HG03280 (cell line): ENCODE measurements at regions not wholly inside any gene's neighbourhood (a gene's known extent, or its start where the extent isn't known, plus 50 kb on each side); places are given as distances from the start of the nearest gene placed in this dataset.

Experiments
- ATAC-seq: cut with Tn5 transposase; IDR thresholded peaks from one replicate; pipeline ENCODE4 v1.9.1; 2021; ENCODE audit warnings: mild to moderate bottlenecking, moderate library complexity; ENCODE audit not compliant: unreplicated experiment

GRCh38 chr6:110538416-110539160 is 62.2 kb upstream of the SLC22A16 start:
- no peak for ATAC-seq

DNA sequence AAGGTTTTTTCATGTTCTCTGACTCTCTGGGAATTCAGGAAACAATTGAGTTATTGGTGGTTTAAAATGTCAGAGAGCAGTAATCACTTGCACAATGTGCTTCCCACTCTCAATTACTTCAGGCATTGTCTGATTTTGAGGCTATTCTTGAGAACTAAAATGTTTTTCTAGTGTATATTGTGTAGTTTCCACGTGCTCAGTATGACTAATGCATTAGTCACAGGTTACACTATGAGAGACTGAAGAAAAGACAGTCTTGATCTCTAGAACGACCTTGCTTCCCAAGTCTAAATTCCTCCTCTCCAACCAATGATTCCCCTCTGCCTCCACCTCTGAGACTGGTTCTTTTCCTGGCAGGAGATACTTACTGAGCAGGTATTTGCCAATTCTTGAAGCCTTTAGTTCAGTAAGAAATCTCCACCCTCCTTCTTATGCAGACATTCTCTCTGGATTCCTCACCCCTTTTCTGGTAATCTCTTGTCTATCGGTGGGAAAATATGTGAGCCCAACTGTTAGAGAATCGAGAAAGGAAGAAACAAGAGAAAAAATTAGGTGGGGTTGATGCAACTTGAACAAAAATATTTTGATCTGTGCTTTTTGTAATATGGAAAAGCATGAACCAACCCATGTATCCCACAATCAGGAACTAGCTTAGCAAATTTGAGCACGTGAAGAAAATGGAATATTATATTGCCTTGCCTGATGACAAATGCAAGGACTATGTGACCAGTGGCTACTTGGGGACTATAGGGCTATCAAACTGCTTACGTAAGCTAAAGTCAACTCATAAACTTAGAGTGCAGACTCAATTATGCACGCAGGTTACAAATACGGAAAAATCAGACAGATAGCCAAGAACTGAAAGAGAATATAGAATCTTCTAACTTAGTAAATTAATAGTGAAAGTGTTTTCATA is 61.1 kb upstream of the SLC22A16 start:
- ATAC-seq: no peak

- no peak for ATAC-seq
These were observed 58.5 kb upstream of the SLC22A16 start for GRCh38 chr6:110534731-110535492.

- ATAC-seq: no peak
These were observed 56.0 kb upstream of the SLC22A16 start for GRCh38 chr6:110532431-110532830.

- no peak for ATAC-seq
These were observed 54.3 kb upstream of the SLC22A16 start for GRCh38 chr6:110530671-110531070.

DNA sequence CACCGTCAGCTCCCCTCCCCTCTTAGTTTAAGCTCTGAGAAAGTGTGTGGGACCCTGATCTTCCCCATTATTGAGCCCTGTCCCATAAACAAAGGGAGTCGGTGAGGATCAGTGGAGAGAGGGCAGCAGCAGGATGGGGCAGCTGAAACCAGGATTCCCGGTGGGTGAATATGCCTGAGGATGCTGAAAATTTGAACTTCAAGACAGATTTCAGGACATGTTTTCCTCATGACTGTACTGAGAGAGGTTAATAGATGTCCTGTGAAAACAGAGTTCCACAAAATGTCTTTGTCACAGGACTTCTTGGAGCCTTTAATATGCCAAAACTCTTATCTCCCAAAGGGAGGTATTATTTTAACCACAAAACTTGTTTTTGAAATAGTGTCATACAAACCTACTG is 53.5 kb upstream of the SLC22A16 start:
- no peak for ATAC-seq

GRCh38 chr6:110529355-110529754 is 52.9 kb upstream of the SLC22A16 start:
- ATAC-seq: no peak

- ATAC-seq: no peak
These were observed 52.5 kb upstream of the SLC22A16 start for GRCh38 chr6:110528930-110529325.

DNA sequence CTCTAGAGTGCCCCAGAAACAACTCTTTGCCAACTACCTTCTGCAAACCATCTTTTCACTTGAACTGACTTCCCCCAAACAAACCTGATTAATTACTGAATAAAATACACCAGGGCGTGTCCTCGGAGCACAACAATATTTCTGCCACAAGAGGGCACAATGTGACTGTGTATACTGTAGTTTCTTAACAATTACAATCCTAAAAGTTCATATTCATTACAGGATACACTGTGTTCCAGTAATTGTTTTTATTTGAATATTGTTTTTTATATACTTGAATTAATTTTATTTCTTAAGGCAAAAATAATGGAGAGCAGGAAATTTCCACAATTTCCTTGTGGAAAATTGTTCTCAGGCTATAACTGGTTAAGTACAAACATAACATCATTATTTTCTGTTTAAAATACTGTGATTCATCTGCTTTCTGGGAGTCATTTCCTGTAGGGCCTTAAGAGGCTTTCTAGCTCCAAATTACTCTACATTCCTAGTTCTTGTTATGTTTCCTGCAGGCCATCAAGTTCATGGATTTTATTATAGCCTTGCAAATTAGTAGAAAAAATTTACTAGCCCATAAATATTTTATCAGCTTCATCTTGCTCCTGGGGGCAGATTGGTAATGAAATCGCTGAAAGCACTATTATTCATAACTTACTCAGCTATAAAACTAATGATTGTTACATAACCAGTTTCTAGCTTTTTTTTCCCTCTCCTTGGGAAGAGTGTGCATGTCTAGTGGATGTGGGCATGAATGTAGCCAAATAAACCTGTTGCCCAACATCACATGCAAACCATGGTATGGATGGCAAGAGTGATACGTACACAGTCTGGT is 51.9 kb upstream of the SLC22A16 start:
- peak; percentile 54 for ATAC-seq

- no peak for ATAC-seq
These were observed 51.1 kb upstream of the SLC22A16 start for GRCh38 chr6:110527516-110527915.

GRCh38 chr6:110526726-110527125 is 50.3 kb upstream of the SLC22A16 start:
- no peak for ATAC-seq
